NCI-H2196 (cell line): ENCODE measurements at regions not wholly inside any gene's neighbourhood (a gene's known extent, or its start where the extent isn't known, plus 50 kb on each side); places are given as distances from the start of the nearest gene placed in this dataset.
"Not testable (repeated sequence)": the region's sequence is repeated elsewhere in the genome, so short reads cannot be mapped to it uniquely, and the experiment has no call there.

ENCODE experiments used
- DNase-seq: peaks from one replicate; lab custom pipeline; 2025; ENCODE audit not compliant: unreplicated experiment; lab: John Stamatoyannopoulos, UW

- DNase-seq, result not testable (repeated sequence)
Measured at GRCh38 chr6:67804808-67805207, 830.3 kb upstream of the ADGRB3 start.

GRCh38 chr6:67802771-67803170 lies 832.3 kb upstream of the ADGRB3 start:
- no peak for DNase-seq

GRCh38 chr6:67792996-67793395 lies 842.1 kb upstream of the ADGRB3 start:
- no peak for DNase-seq

GRCh38 chr6:67790569-67790968 lies 844.5 kb upstream of the ADGRB3 start:
- no peak for DNase-seq

GRCh38 chr6:67787119-67787518 lies 848.0 kb upstream of the ADGRB3 start:
- DNase-seq, result not testable (repeated sequence)

DNA sequence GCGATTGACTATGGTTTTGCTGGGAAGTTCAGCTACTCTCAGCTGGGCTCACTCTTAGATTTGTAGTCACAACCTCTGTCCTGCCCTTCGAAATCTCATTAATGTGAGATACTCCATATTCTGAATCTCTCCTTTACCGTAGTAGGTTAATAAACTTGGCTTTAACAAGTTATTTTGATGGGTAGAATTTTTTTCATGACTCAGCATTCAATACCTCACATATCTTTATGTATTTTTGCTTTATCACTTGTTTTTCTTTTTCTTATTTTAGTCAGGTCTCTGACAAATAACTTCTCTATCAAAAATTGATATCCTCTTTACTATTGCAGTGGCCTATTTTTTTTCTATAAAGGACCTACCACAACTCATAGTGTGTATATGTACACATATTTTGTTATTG lies 855.2 kb upstream of the ADGRB3 start:
- DNase-seq, result no peak

DNA sequence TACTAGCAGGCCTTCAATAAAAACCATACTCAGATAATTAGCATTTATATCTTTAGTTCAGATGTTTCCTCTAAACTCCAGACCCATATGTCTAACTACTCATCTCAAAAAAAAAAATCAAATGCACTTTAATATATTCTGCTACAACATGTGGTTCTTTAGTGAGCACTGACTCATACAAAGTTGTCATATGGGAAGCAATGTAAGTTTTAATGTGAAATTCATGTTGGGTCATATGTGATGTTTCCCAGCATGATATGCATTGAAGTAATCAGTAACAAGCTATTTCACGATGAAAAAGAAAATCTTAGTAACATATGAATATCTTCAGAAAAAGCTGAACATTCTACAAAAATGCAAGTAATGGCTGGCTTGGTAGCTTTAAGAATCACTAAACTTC lies 859.7 kb upstream of the ADGRB3 start:
- no peak for DNase-seq

DNA sequence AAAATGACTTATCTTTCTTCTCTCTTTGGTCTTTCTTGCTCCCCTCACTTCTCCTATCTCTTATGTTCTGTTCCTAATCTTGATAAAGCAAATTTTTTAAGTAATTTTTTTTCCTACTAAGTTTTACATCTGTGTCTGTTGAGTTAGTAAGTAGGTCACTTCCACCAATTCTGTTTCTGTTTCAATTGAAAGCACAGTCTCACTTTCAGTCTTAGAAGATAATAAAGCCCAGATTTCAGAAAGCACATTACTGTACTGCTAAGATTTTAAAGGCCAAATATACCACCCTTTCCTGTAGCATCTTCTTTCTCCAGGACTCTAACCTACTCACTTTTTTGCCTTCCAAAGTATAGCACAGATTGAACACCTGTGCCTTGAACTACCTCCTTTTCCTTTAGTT lies 866.1 kb upstream of the ADGRB3 start:
- no peak for DNase-seq

DNA sequence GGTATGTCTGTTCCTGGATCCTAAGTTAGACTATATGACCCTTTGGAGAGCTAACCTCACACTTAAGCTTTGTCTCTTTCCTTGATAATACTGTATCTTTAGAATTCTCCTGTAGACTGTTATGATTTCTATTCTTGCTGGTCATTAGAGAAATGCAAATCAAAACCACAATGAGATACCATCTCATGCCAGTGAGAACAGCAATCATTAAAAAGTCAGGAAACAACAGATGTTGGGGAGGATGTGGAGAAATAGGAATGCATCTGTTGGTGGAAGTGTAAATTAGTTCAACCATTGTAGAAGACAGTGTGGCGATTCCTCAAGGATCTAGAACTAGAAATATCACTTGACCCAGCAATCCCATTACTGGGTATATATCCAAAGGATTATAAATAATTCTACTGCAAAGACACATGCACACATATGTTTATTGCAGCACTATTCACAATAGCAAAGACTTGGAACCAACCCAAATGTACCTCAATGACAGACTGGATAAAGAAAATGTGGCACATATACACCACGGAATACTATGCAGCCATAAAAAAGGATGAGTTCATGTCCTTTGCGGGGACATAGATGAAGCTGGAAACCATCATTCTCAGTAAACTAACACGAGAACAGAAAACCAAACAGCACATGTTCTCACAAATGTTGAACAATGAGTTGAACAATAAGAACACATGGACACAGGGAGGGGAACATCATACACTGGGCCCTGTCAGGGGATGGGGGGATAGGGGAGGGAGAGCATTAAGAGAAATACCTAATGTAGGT lies 867.8 kb upstream of the ADGRB3 start:
- not testable (repeated sequence) for DNase-seq

GRCh38 chr6:67766057-67766456 lies 869.0 kb upstream of the ADGRB3 start:
- no peak for DNase-seq

GRCh38 chr6:67759001-67759400 lies 876.1 kb upstream of the ADGRB3 start:
- DNase-seq, result no peak

DNA sequence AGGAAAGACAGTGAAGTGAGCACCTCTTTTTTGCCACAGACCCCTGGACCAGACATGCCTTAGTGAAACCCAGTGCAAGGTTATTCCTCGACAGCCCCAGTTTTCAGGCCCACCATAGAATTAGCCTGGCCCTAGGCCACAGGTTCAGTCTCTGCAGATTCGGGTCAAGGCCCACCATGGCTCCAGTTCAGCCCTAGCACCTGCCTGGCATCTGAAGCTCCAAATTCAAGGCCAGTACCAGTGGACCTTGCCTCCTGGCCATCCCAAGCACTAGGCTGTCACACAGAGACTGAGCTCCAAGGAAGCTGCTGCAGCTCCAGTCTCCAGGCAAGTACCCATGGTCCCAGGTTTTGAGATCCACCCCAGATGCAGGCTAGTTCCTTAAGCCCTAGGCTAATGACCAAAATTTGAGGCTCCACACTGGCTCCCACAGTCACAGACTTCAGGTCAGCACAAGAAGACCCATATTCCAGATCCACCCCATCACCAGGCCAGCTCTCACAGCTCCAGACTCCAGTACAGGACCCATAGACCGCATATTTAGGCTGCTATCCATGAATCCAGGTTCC lies 877.5 kb upstream of the ADGRB3 start:
- DNase-seq, result no peak

- DNase-seq, result no peak
Measured at GRCh38 chr6:67748521-67748920, 886.6 kb upstream of the ADGRB3 start.

- no peak for DNase-seq
Measured at GRCh38 chr6:67736816-67737215, 898.3 kb upstream of the ADGRB3 start.

DNA sequence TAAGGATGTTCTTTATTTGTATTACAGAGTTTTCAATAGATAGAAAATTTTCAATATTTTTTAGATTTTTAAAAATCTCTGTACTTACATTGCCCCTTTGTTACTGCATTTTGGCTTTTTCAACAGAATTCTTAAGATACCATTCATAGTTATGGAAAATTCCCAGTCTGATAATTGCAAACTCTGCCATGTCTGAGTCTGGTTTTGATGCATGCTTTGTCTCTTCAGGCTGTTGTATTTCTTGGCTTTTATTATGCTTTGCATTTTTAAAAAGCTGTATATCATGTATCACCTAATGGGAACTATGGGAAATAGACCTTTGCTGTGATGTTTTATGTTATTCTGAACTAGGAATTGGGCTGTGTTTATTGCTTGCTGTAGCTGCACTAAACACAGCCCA lies 898.9 kb upstream of the ADGRB3 start:
- no peak for DNase-seq

- DNase-seq, result no peak
Measured at GRCh38 chr6:67735623-67736022, 899.5 kb upstream of the ADGRB3 start.

GRCh38 chr6:67722861-67723261 lies 912.2 kb upstream of the ADGRB3 start:
- DNase-seq, result no peak

- no peak for DNase-seq
Measured at GRCh38 chr6:67717281-67717680, 917.8 kb upstream of the ADGRB3 start.

DNA sequence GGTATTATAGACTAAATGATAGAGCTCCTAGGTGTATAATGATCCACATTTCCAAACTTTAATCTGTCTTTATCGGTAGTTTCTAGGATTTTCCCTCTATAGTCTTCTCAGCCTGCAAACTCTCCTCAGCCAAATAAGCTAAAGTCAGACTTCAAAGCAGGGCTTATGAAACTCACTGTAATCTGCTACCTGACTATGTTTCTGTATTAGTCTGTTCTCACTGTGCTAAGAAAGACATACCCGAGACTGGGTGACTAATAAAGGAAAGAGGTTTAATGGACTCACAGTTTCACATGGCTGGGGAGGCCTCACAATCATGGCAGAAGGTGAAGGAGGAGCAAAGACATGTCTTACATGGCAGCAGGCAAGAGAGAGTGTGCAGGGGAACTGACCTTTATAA lies 928.7 kb upstream of the ADGRB3 start:
- DNase-seq, result no peak

- no peak for DNase-seq
Measured at GRCh38 chr6:67698534-67698933, 936.5 kb upstream of the ADGRB3 start.

- DNase-seq, result no peak
Measured at GRCh38 chr6:67694127-67694526, 941.0 kb upstream of the ADGRB3 start.

DNA sequence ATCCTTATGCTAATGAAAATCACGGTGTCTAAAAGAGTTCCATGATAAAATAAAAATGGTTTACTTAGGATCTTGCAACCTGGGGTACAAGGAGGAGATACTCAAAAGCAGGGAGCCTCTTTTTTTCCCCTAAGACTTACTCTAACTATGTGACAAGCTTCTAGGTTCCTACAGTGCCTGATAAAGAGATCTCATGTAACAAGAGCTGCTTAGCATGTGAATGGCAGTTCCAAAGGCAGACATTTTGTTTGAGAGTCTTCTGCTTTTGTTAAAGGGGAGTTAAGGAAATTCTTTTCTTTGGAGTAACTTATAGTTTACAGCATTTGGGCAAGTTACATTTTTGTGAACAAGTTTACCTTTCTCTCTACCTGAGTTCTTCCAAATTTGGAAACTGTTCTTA lies 945.8 kb upstream of the ADGRB3 start:
- DNase-seq, result no peak

GRCh38 chr6:67687396-67687795 lies 947.7 kb upstream of the ADGRB3 start:
- DNase-seq, result no peak
